ENCODE measurements at regions not wholly inside any gene's neighbourhood (a gene's known extent, or its start where the extent isn't known, plus 50 kb on each side); places are given as distances from the start of the nearest gene placed in this dataset.

DNA sequence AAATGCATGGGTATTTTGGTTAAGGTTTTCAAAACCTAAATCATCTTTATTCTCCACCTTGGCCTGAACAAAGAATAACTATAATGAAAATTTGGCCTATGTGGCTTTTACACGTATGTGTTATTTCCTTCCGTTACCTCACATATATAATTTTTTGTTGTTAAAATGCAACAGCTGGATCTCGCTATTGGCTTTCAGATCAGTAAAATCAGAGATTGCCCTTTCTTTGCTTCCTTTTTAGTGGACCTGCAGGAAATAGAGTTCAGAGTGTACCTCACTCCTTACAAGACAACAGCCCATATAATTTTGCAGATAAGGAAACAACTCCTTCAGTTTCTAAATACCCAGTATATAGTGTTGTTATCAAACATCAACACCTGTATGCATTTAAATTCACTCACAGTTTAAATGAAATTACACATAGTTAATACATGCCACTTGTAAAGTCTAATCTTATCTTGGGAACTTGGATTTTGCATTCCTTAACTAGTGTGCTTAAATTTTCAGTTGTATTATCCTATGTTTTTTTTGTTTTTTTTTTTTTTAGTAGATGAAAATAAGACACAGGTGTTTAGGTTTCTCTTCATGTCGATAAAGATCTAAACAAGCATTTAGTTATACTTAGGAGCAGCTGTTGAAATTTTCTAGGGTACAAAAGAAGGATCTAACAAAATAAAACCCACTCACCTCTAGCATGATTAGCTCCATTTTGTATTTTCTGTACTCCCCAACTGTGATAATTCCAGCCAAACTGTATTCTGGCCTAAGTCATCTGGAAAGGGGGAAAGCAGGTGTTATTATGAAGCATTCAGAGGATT lies 96.2 kb upstream of the SPRY1 start:
- intact Hi-C loops (cut with DNase I) = no loop called here
- no peak for DNase-seq
- H3K36me3 ChIP-seq (replicated peaks in 1 of 2) = no peaks in the 10 kb centered on the region
- TF ChIP-seq, protein P1, sequence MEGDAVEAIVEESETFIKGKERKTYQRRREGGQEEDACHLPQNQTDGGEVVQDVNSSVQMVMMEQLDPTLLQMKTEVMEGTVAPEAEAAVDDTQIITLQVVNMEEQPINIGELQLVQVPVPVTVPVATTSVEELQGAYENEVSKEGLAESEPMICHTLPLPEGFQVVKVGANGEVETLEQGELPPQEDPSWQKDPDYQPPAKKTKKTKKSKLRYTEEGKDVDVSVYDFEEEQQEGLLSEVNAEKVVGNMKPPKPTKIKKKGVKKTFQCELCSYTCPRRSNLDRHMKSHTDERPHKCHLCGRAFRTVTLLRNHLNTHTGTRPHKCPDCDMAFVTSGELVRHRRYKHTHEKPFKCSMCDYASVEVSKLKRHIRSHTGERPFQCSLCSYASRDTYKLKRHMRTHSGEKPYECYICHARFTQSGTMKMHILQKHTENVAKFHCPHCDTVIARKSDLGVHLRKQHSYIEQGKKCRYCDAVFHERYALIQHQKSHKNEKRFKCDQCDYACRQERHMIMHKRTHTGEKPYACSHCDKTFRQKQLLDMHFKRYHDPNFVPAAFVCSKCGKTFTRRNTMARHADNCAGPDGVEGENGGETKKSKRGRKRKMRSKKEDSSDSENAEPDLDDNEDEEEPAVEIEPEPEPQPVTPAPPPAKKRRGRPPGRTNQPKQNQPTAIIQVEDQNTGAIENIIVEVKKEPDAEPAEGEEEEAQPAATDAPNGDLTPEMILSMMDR (IDR thresholded peaks at IDR 0.05) = no peak
- TF ChIP-seq POLR2A (IDR thresholded peaks at IDR 0.05) = no peak
- H3K4me3 ChIP-seq = no peak overlapping the region
- H3K27me3 ChIP-seq = no peaks in the 10 kb centered on the region
- 85 to 89% (median 88%) methylated on average over 4 of the region's 4 CpGs for WGBS, 4 donors
- no peaks in the 10 kb centered on the region for H3K9me3 ChIP-seq (replicated peaks in 1 of 3)
- H3K4me1 ChIP-seq (replicated peaks in 1 of 2) = no peaks in the 10 kb centered on the region
- no peak overlapping the region for H3K27ac ChIP-seq

DNA sequence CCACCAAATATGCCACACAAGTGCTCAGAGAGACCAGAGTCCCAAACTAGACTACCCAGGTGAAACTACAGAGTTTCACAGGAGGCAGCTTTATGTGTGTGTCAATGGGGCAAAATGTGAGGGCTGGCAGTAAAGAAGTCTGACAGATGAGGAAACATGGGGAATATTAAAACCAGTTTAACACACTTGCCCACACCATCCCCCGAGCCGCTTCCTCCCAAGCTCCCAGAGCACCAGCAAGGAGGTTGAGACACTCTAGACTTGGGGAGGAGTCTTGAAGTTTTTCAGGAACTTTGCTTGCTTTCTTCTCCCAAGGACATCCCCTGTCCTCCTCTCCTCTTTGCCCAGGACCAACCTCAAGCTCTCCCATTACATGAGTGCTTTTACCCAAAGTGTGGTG lies 94.7 kb upstream of the SPRY1 start:
- Histone ChIP-seq H3K27ac (no peak overlapping the region), H3K36me3 (replicated peaks in 1 of 2) (no peaks in the 10 kb centered on the region), H3K4me1 (replicated peaks in 1 of 2) (no peaks in the 10 kb centered on the region), H3K9me3 (replicated peaks in 1 of 3) (no peaks in the 10 kb centered on the region), H3K4me3 (no peak overlapping the region), H3K27me3 (no peaks in the 10 kb centered on the region)
- WGBS, 4 donors = 89 to 100% (median 97%) methylated on average over 2 of the region's 2 CpGs
- no peak for TF ChIP-seq POLR2A (IDR thresholded peaks at IDR 0.05)
- TF ChIP-seq, protein P1 (IDR thresholded peaks at IDR 0.05) = no peak
- no peak for DNase-seq
- intact Hi-C loops (cut with DNase I) = no loop called here

DNA sequence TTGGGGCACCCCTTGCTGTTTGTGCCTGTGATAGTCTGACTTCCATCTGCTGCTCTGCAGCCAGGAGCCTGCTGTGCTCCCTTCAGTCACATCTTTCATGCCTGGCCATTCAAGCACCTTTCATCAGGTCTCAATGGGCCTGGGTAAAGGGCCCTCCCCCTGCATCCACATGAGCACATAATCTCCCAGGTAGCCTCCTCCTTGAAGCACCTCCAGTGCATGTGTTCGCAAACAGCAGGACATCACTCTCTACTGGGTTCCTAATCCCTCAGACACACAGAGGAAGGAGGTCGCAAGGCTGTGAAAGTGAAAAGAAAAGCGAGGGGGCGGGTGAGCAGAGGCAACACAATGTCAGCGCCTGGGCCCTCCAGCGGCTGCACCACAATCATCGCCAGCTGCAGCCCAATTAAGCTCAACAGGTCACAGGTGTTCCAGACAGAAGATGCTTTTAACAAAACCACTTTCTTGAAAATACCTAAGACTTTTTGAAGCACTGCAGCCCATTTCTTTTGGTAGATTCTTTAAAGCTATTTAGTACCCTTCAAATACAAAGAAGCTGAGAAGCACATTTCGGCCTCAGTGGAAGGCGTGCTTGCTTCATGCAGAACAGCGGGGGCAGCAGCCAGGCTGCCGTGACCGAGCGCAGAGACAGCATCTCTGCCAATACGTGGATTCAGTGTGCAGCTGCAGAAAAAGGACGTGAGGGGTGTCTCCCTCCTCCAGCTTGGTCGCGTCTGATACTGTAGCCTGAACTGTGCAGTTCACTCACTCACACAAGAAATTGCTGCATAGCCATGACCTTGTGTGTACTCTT lies 92.2 kb upstream of the SPRY1 start:
- WGBS, 4 donors = 79 to 92% (median 82%) methylated on average over 17 of the region's 17 CpGs
- peak in 1 of 7 donors; percentile 13 for DNase-seq

DNA sequence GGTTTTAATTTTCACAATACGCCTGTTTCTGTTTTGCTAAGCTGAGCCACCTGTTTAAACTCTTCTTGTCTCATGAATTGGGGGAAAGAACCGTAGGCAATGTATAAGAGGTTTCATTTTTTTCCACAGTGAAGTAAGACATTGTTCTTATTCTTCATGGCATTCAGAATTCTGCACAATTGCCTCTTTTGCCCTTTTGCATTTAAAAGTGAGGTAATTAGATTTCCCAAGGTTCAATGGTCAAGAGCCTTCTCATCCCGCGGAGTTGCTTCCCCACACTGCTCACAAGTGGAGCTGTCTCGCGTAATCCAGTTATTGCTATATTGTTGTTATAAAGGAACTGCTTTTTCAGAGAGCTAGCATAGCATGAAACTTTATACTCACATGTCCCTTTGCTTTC lies 90.9 kb upstream of the SPRY1 start:
- no peaks in the 10 kb centered on the region for H3K27me3 ChIP-seq
- no peaks in the 10 kb centered on the region for H3K36me3 ChIP-seq (replicated peaks in 1 of 2)
- intact Hi-C loops (cut with DNase I) = no loop called here
- no peaks in the 10 kb centered on the region for H3K4me1 ChIP-seq (replicated peaks in 1 of 2)
- no peak overlapping the region for H3K27ac ChIP-seq
- H3K4me3 ChIP-seq = no peak overlapping the region
- H3K9me3 ChIP-seq (replicated peaks in 1 of 3) = no peaks in the 10 kb centered on the region
- 95 to 98% (median 96%) methylated on average over 6 of the region's 6 CpGs for WGBS, 4 donors
- TF ChIP-seq POLR2A (IDR thresholded peaks at IDR 0.05) = no peak
- TF ChIP-seq, protein P1 (IDR thresholded peaks at IDR 0.05) = no peak
- no peak for DNase-seq

More for the DNA sequence above, 92.2 kb upstream of the SPRY1 start:
- intact Hi-C loops (cut with DNase I) = no loop called here
- Histone ChIP-seq H3K27me3 (no peaks in the 10 kb centered on the region), H3K9me3 (replicated peaks in 1 of 3) (no peaks in the 10 kb centered on the region), H3K36me3 (replicated peaks in 1 of 2) (no peaks in the 10 kb centered on the region), H3K27ac (no peak overlapping the region), H3K4me3 (no peak overlapping the region), H3K4me1 (replicated peaks in 1 of 2) (no peaks in the 10 kb centered on the region)
- TF ChIP-seq POLR2A (IDR thresholded peaks at IDR 0.05) = no peak
- TF ChIP-seq, protein P1 (IDR thresholded peaks at IDR 0.05) = no peak

Data from adrenal gland (tissue), 9 donors.